A549 (cell line): ENCODE measurements at regions not wholly inside any gene's neighbourhood (a gene's known extent, or its start where the extent isn't known, plus 50 kb on each side); places are given as distances from the start of the nearest gene placed in this dataset.

ENCODE experiments used
- ATAC-seq, 2 experiments: fragments of 200-7000 bp in 1 of 2; fragments of >200 bp in 1 of 2; cut with Nextera tagmentation in 1 of 2; cut with Tn5 transposase in 1 of 2; 3 replicates each; pipeline versions ENCODE4 v1.8.0 to v1.9.1; 2018 to 2020; ENCODE audit warnings: mild to moderate bottlenecking in 1 of 2, moderate library complexity in 1 of 2
- CTCF ChIA-PET: fragments of 300-600 bp; sonication (Branson Sonifier 250); formaldehyde crosslinking; extraction: SDS; loops from one replicate; lab custom pipeline; 2021; ENCODE audit warnings: antibody characterized with exemption, inconsistent platforms; lab: Yijun Ruan, JAX
- POLR2A ChIA-PET: fragments of 350-600 bp; formaldehyde crosslinking; extraction: SDS; loops from one replicate; lab custom pipeline; 2021; ENCODE audit warnings: antibody characterized with exemption, inconsistent platforms; lab: Yijun Ruan, JAX
- DNase-seq, 2 experiments: peaks; one replicate each; pipeline versions ENCODE4 v3.0.0 to v3.0.0-alpha.2; 2011 to 2016; ENCODE audit warnings: low read depth in 1 of 2, low spot score in 1 of 2
- FAIRE-seq: peaks from 2 replicates; lab custom pipeline; 2011; peaks lifted over from hg19 to GRCh38; lab: Jason Lieb, UNC
- H3K27ac ChIP-seq, 2 experiments: fragments of >200 bp; sonication (Bioruptor Twin); formaldehyde crosslinking; 3 replicates each; pipeline ENCODE4 v1.5.1; 2016 to 2017
- H3K4me1 ChIP-seq: fragments of >200 bp; sonication (Bioruptor Twin); formaldehyde crosslinking; 3 replicates; pipeline ENCODE4 v1.6.1; 2016
- H3K4me2 ChIP-seq: fragments of >200 bp; sonication (Bioruptor Twin); formaldehyde crosslinking; 3 replicates; pipeline ENCODE4 v1.6.1; 2016
- H3K4me3 ChIP-seq: fragments of >200 bp; sonication (Bioruptor Twin); formaldehyde crosslinking; 3 replicates; pipeline ENCODE4 v1.5.1; 2016
- H3K9me3 ChIP-seq: fragments of >200 bp; sonication (Bioruptor Twin); formaldehyde crosslinking; 3 replicates; pipeline ENCODE4 v1.6.1; 2016
- BHLHE40 ChIP-seq: IDR thresholded peaks from 2 replicates; pipeline ENCODE4 v1.6.1; 2012; ENCODE audit warnings: low read depth, low read length, inconsistent platforms
- CBX8 ChIP-seq: fragments of 200-600 bp; sonication (generic); IDR thresholded peaks from 2 replicates; pipeline ENCODE4 v1.6.1; 2016
- CEBPB ChIP-seq, 2 experiments: fragments of >200 bp in 1 of 2; sonication (Bioruptor Twin) in 1 of 2; formaldehyde crosslinking in 1 of 2; IDR thresholded peaks; 2 replicates each; pipeline ENCODE4 v1.6.1; 2012 to 2016
- CHD4 ChIP-seq: fragments of 200-600 bp; sonication (generic); IDR thresholded peaks from 2 replicates; pipeline ENCODE4 v1.6.1; 2016; ENCODE audit warnings: antibody characterized with exemption, mild to moderate bottlenecking, borderline replicate concordance
- ESRRA ChIP-seq: fragments of 150-350 bp; IDR thresholded peaks from 2 replicates; pipeline ENCODE4 v1.6.1; 2014; ENCODE audit warnings: mild to moderate bottlenecking, low read length, borderline replicate concordance
- HEYL ChIP-seq: fragments of 250-450 bp; sonication (Bioruptor Pico); IDR thresholded peaks from 2 replicates; pipeline ENCODE4 v1.8.0; 2021; ENCODE audit warnings: mild to moderate bottlenecking, moderate library complexity
- HOXB5 ChIP-seq: fragments of 250-450 bp; sonication (Bioruptor Pico); IDR thresholded peaks from 2 replicates; pipeline ENCODE4 v1.5.0; 2020; ENCODE audit warnings: mild to moderate bottlenecking, moderate library complexity
- JUN ChIP-seq, 2 experiments: fragments of >200 bp; sonication (Bioruptor Twin); formaldehyde crosslinking; IDR thresholded peaks; 2 replicates in 1 of 2; 3 replicates in 1 of 2; pipeline ENCODE4 v1.6.1; 2016 to 2017
- JUNB ChIP-seq: fragments of >200 bp; sonication (Bioruptor Twin); formaldehyde crosslinking; IDR thresholded peaks from 2 replicates; pipeline ENCODE4 v1.6.1; 2016
- KDM1A ChIP-seq: fragments of 200-600 bp; sonication (generic); IDR thresholded peaks from 2 replicates; pipeline ENCODE4 v1.6.1; 2016; ENCODE audit warnings: low read depth, mild to moderate bottlenecking
- KDM5A ChIP-seq: fragments of 200-600 bp; sonication (generic); IDR thresholded peaks from 2 replicates; pipeline ENCODE4 v1.6.1; 2016; ENCODE audit warnings: antibody characterized with exemption, mild to moderate bottlenecking
- MYC ChIP-seq: IDR thresholded peaks from 2 replicates; pipeline ENCODE4 v1.6.1; 2012; ENCODE audit warnings: mild to moderate bottlenecking, inconsistent platforms, low read length, improper control_type of control experiment, borderline replicate concordance
- NPAS2 ChIP-seq: fragments of 250-450 bp; sonication (Bioruptor Pico); IDR thresholded peaks from 2 replicates; pipeline ENCODE4 v1.8.0; 2022; ENCODE audit warnings: mild to moderate bottlenecking, moderate library complexity, borderline replicate concordance
- NR3C1 ChIP-seq: fragments of >200 bp; sonication (Bioruptor Twin); formaldehyde crosslinking; IDR thresholded peaks from 3 replicates; pipeline ENCODE4 v1.6.1; 2017
- PBX3 ChIP-seq: IDR thresholded peaks from 2 replicates; pipeline ENCODE4 v1.6.1; 2012
- PHF8 ChIP-seq: fragments of 200-600 bp; sonication (generic); IDR thresholded peaks from 2 replicates; pipeline ENCODE4 v1.6.1; 2016; ENCODE audit warnings: low read depth, mild to moderate bottlenecking, antibody characterized with exemption, moderate library complexity, borderline replicate concordance
- RNF2 ChIP-seq: fragments of 200-600 bp; sonication (generic); IDR thresholded peaks from 2 replicates; pipeline ENCODE4 v1.6.1; 2016; ENCODE audit warnings: low read depth, mild to moderate bottlenecking, antibody characterized with exemption, moderate library complexity, borderline replicate concordance
- SMC3 ChIP-seq: fragments of >200 bp; sonication (Bioruptor Twin); formaldehyde crosslinking; IDR thresholded peaks from 3 replicates; pipeline ENCODE4 v1.6.1; 2018; ENCODE audit warnings: inconsistent platforms
- TFCP2L1 ChIP-seq: fragments of 250-450 bp; sonication (Bioruptor Pico); IDR thresholded peaks from 2 replicates; pipeline ENCODE4 v1.5.0; 2021; ENCODE audit warnings: mild to moderate bottlenecking
- TP53 ChIP-seq: fragments of 250-450 bp; sonication (Bioruptor Pico); IDR thresholded peaks from 2 replicates; pipeline ENCODE4 v1.5.0; 2021; ENCODE audit warnings: mild to moderate bottlenecking, moderate library complexity
- ZC3H11A ChIP-seq: fragments of 450-650 bp; IDR thresholded peaks from 2 replicates; pipeline ENCODE4 v1.6.1; 2014; ENCODE audit warnings: antibody characterized with exemption, mild to moderate bottlenecking
- ZSCAN20 ChIP-seq: fragments of 250-450 bp; sonication (Bioruptor Pico); IDR thresholded peaks from 2 replicates; pipeline ENCODE4 v1.8.0; 2022; ENCODE audit warnings: mild to moderate bottlenecking, moderate library complexity
- WGBS: methylation state at CpG from one replicate; pipeline ENCODE4 v1.1.6; 2017; ENCODE audit errors: missing lambda C conversion rate; 5-methylcytosine and 5-hydroxymethylcytosine counted together
- TF ChIP-seq, protein P1 (sequence below): fragments of >200 bp; sonication (Bioruptor Twin); formaldehyde crosslinking; IDR thresholded peaks from 3 replicates; pipeline ENCODE4 v1.6.1; 2016
- TF ChIP-seq, protein P2 (sequence below): fragments of 450-650 bp; IDR thresholded peaks from 2 replicates; pipeline ENCODE4 v1.6.1; 2014; ENCODE audit warnings: antibody characterized with exemption
- TF ChIP-seq, protein P3 (sequence below): fragments of 250-450 bp; sonication (Bioruptor Pico); IDR thresholded peaks from 2 replicates; pipeline ENCODE4 v1.5.0; 2020; ENCODE audit warnings: low read depth, mild to moderate bottlenecking, moderate library complexity

GRCh38 chr22:49365191-49365837 is 462.4 kb downstream of the BRD1 start:
- FAIRE-seq, result no peak
- no peaks in the 10 kb centered on the region for H3K4me1 ChIP-seq
- no peaks in the 10 kb centered on the region for H3K9me3 ChIP-seq
- H3K27ac ChIP-seq, result no peak overlapping the region
- ATAC-seq, result no peak
- WGBS, result 61% methylated on average over 15 of the region's 15 CpGs
- CTCF ChIA-PET, result no interaction called here
- POLR2A ChIA-PET, result no interaction called here
- no peak overlapping the region for H3K4me3 ChIP-seq
- H3K4me2 ChIP-seq, result no peak overlapping the region
- no peak for TF ChIP-seq PBX3
- TF ChIP-seq ZC3H11A, result no peak
- no peak for DNase-seq

DNA sequence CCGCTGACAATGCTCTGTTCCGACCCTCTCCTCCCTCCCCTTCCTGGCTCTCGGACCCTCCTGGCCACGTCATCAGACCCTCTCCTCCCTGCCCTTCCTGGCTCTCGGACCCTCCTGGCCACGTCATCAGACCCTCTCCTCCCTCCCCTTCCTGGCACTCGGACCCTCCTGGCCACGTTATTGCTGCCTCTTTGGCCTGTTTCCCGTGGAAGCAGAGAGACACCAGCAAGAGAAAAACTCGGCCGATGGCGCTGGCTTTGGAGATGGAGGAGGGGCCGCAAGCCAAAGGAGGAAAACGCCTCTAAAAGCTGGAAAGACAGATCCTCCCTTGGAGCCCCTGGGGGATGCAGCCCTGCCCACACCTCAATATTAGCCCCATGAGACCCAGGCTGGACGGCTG is 463.3 kb downstream of the BRD1 start:
- no peak for FAIRE-seq
- WGBS, result 39% methylated on average over 14 of the region's 15 CpGs
- Histone ChIP-seq H3K4me1 (no peaks in the 10 kb centered on the region), H3K9me3 (no peaks in the 10 kb centered on the region), H3K4me3 (no peak overlapping the region), H3K27ac (no peak overlapping the region), H3K4me2 (no peak overlapping the region)
- no peak for DNase-seq
- CTCF ChIA-PET, result no interaction called here
- no peak for TF ChIP-seq RNF2
- no peak for TF ChIP-seq NPAS2
- TF ChIP-seq ESRRA, result no peak
- TF ChIP-seq PBX3, result no peak
- no peak for TF ChIP-seq SMC3
- TF ChIP-seq KDM5A, result no peak
- TF ChIP-seq CBX8, result no peak
- no peak for TF ChIP-seq TP53 (CRISPR knock-in tag)
- TF ChIP-seq, protein P1, sequence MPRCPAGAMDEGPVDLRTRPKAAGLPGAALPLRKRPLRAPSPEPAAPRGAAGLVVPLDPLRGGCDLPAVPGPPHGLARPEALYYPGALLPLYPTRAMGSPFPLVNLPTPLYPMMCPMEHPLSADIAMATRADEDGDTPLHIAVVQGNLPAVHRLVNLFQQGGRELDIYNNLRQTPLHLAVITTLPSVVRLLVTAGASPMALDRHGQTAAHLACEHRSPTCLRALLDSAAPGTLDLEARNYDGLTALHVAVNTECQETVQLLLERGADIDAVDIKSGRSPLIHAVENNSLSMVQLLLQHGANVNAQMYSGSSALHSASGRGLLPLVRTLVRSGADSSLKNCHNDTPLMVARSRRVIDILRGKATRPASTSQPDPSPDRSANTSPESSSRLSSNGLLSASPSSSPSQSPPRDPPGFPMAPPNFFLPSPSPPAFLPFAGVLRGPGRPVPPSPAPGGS, result no peak
- no peak for TF ChIP-seq KDM1A
- no peak for ATAC-seq
- POLR2A ChIA-PET, result no interaction called here

DNA sequence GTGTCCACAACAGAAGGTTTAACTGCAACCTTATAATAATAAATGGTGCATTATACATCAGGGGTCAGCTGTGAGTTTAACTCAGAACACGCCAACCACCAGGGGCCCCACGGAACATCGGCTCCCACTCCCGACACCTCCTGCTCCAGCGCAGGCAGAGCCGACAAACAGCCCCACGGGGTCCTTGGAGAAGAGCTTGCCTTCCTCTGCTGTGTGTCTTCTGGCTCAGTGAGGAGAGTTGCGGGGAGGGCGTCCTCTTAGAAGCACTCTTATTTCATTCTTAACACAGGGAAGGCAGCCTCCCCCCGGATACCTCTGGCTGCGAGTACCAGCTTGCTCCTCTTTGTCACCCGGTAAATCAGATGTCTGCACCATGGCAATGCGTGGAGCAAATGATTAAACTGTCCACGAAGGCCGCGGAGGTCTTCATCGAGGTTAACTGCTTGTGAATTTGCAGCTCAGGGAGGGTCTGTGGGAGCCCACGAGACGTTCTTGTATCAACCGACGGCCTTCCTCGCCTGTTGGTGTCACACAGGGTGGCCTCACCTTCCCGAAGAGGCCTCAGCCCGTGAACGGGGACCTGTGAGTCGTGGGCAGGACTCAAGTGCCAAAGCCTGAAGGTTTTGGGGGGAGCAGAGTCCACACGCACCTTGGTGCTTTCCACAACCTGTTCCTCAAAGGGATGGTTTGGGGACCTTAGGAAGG is 464.0 kb downstream of the BRD1 start:
- Histone ChIP-seq H3K4me3 (no peak overlapping the region), H3K27ac (no peak overlapping the region), H3K9me3 (no peaks in the 10 kb centered on the region), H3K4me1 (no peaks in the 10 kb centered on the region), H3K4me2 (no peak overlapping the region)
- FAIRE-seq (no peak), ATAC-seq (no peak)
- CTCF ChIA-PET, result no interaction called here
- 50% methylated on average over 12 of the region's 27 CpGs for WGBS
- POLR2A ChIA-PET, result no interaction called here
- TF ChIP-seq PHF8, result no peak
- TF ChIP-seq, all 56 proteins: peak for 0
- no peak for DNase-seq

DNA sequence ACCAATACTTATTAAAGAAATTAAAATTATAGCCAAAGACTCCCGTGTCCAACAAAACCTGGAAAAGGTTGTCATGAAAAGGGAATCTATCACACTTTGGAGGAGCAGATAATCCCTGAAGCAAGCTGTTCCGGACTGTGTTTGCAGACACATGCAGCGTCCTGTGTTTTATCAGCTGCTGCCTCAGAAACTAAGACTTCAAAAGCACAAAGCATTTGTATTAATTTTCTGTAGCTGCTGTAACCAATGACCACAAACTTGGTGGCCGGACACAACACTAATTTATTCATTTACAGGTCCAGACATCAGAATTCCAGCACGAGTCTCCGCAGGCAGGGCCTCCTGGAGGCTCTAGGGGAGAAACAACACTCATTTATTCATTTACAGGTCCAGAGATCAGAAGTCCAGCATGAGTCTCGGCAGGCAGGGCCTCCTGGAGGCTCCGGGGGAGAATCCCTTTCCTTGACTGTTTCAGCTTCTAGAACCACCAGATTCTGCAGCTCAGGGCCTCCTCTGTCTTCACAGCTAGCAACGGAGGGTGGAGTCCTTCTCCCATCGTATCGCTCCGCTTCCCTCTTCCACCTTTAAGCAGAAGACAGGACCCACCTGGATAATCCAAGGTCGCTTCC is 465.3 kb downstream of the BRD1 start:
- FAIRE-seq, result no peak
- 40% methylated on average over 13 of the region's 13 CpGs for WGBS
- ATAC-seq, result no peak
- ChIA-PET CTCF (no interaction called here), POLR2A (no interaction called here)
- no peaks in the 10 kb centered on the region for H3K4me1 ChIP-seq
- H3K4me2 ChIP-seq, result no peak overlapping the region
- DNase-seq, result no peak
- H3K9me3 ChIP-seq, result no peaks in the 10 kb centered on the region
- H3K27ac ChIP-seq, result no peak overlapping the region
- no peak overlapping the region for H3K4me3 ChIP-seq
- TF ChIP-seq KDM5A, result no peak
- no peak for TF ChIP-seq MYC
- TF ChIP-seq PHF8, result no peak
- TF ChIP-seq JUNB, result no peak
- TF ChIP-seq JUN (IDR thresholded peaks at IDR 0.05), result no peak
- TF ChIP-seq, protein P2, sequence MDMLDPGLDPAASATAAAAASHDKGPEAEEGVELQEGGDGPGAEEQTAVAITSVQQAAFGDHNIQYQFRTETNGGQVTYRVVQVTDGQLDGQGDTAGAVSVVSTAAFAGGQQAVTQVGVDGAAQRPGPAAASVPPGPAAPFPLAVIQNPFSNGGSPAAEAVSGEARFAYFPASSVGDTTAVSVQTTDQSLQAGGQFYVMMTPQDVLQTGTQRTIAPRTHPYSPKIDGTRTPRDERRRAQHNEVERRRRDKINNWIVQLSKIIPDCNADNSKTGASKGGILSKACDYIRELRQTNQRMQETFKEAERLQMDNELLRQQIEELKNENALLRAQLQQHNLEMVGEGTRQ, result no peak
- TF ChIP-seq, protein P3, sequence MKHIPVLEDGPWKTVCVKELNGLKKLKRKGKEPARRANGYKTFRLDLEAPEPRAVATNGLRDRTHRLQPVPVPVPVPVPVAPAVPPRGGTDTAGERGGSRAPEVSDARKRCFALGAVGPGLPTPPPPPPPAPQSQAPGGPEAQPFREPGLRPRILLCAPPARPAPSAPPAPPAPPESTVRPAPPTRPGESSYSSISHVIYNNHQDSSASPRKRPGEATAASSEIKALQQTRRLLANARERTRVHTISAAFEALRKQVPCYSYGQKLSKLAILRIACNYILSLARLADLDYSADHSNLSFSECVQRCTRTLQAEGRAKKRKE (CRISPR knock-in tag), result no peak
- no peak for TF ChIP-seq BHLHE40
- no peak for TF ChIP-seq ESRRA
- no peak for TF ChIP-seq HEYL (CRISPR knock-in tag)
- TF ChIP-seq NR3C1, result no peak
- no peak for TF ChIP-seq HOXB5
- no peak for TF ChIP-seq ZSCAN20 (CRISPR knock-in tag)
- TF ChIP-seq TFCP2L1, result no peak
- no peak for TF ChIP-seq CHD4
- no peak for TF ChIP-seq CEBPB (IDR thresholded peaks at IDR 0.05)
- TF ChIP-seq SMC3, result no peak
